Breast epithelium (tissue), 3 donors: ENCODE measurements at regions not wholly inside any gene's neighbourhood (a gene's known extent, or its start where the extent isn't known, plus 50 kb on each side); places are given as distances from the start of the nearest gene placed in this dataset.

Experiments used
- CTCF ChIP-seq, 3 donors: fragments of 450-650 bp; IDR thresholded peaks; one replicate each; pipeline ENCODE4 v1.5.1; 2016 to 2017; ENCODE audit warnings: antibody characterized with exemption in 3 of 3, mild to moderate bottlenecking in 3 of 3, moderate library complexity in 3 of 3
- POLR2A ChIP-seq: fragments of 450-650 bp; IDR thresholded peaks from one replicate; pipeline ENCODE4 v1.6.1; 2016; ENCODE audit warnings: antibody characterized with exemption, mild to moderate bottlenecking, moderate library complexity

- TF ChIP-seq CTCF (IDR thresholded peaks at IDR 0.05), result no peak
- no peak for TF ChIP-seq POLR2A
Measured at GRCh38 chr3:61369678-61370077, 118.4 kb upstream of the FHIT start.
